ENCODE measurements at regions not wholly inside any gene's neighbourhood (a gene's known extent, or its start where the extent isn't known, plus 50 kb on each side); places are given as distances from the start of the nearest gene placed in this dataset.

- ChIA-PET POLR2A (no interaction called here), CTCF (no interaction called here)
- TF ChIP-seq MYC (IDR thresholded peaks at IDR 0.05; ENCODE audit: low read depth, low read length) (no peak), MAX (IDR thresholded peaks at IDR 0.05; ENCODE audit: insufficient read depth, insufficient read length) (no peak), POLR2AphosphoS5 (IDR thresholded peaks at IDR 0.05; ENCODE audit: insufficient read depth, low read depth, low read length) (no peak), EZH2 (IDR thresholded peaks at IDR 0.05; ENCODE audit: borderline replicate concordance, low read depth, low read length, severe bottlenecking) (no peak)
- no TSS peak for BruUV-seq (replicated peaks)
- Histone ChIP-seq H2AFZ (ENCODE audit: low read depth, low read length) (no peak overlapping the region), H3K9me1 (replicated peaks; ENCODE audit: control insufficient read depth, extremely low read depth, insufficient read depth, low read length) (no peaks in the 10 kb centered on the region), H4K20me1 (replicated peaks; ENCODE audit: control insufficient read depth, extremely low read depth, insufficient read depth, low read length) (no peaks in the 10 kb centered on the region), H3K27ac (ENCODE audit: insufficient read depth, low read depth, low read length) (no peak overlapping the region), H3K9ac (replicated peaks; ENCODE audit: extremely low read depth, insufficient read depth, low read length) (no peak overlapping the region), H3K9me3 (replicated peaks; ENCODE audit: control insufficient read depth, insufficient read depth, low read length) (no peaks in the 10 kb centered on the region), H3K27me3 (ENCODE audit: control insufficient read depth in 2 of 2, insufficient read depth in 2 of 2, low read length in 2 of 2) (no peaks in the 10 kb centered on the region), H3K4me3 (replicated peaks in 1 of 3; ENCODE audit: insufficient read depth in 1 of 3, low read depth in 1 of 3, low read length in 3 of 3) (no peak overlapping the region), H3K79me2 (ENCODE audit: control insufficient read depth, insufficient read depth, low read length) (no peaks in the 10 kb centered on the region), H3K4me2 (ENCODE audit: insufficient read depth, low read length) (no peak overlapping the region), H3K36me3 (ENCODE audit: control insufficient read depth in 2 of 2, extremely low read depth in 1 of 2, insufficient read depth in 2 of 2, low read length in 2 of 2) (no peaks in the 10 kb centered on the region), H3K4me1 (ENCODE audit: control insufficient read depth, extremely low read depth, insufficient read depth, low read length) (no peaks in the 10 kb centered on the region)
- FAIRE-seq: no peak
- DNase-seq (ENCODE audit: low read depth, low spot score): no peak
- intact Hi-C loops (cut with micrococcal nuclease): no loop called here
- dilution Hi-C loops (cut with MboI; ENCODE audit: extremely low pct_ligation_motif_present, low sequenced_read_pairs): no loop called here
Observed at GRCh38 chr6:10184371-10185227, 230.3 kb downstream of the TFAP2A start.

- Histone ChIP-seq H3K4me3 (replicated peaks in 1 of 3; ENCODE audit: insufficient read depth in 1 of 3, low read depth in 1 of 3, low read length in 3 of 3) (no peak overlapping the region), H3K27me3 (ENCODE audit: control insufficient read depth in 2 of 2, insufficient read depth in 2 of 2, low read length in 2 of 2) (no peaks in the 10 kb centered on the region), H3K27ac (ENCODE audit: insufficient read depth, low read depth, low read length) (no peak overlapping the region), H3K4me1 (ENCODE audit: control insufficient read depth, extremely low read depth, insufficient read depth, low read length) (no peaks in the 10 kb centered on the region), H3K9me3 (replicated peaks; ENCODE audit: control insufficient read depth, insufficient read depth, low read length) (no peaks in the 10 kb centered on the region), H2AFZ (ENCODE audit: low read depth, low read length) (no peak overlapping the region), H3K9ac (replicated peaks; ENCODE audit: extremely low read depth, insufficient read depth, low read length) (no peak overlapping the region), H3K79me2 (ENCODE audit: control insufficient read depth, insufficient read depth, low read length) (no peaks in the 10 kb centered on the region), H3K9me1 (replicated peaks; ENCODE audit: control insufficient read depth, extremely low read depth, insufficient read depth, low read length) (no peaks in the 10 kb centered on the region), H3K4me2 (ENCODE audit: insufficient read depth, low read length) (no peak overlapping the region), H4K20me1 (replicated peaks; ENCODE audit: control insufficient read depth, extremely low read depth, insufficient read depth, low read length) (no peaks in the 10 kb centered on the region), H3K36me3 (ENCODE audit: control insufficient read depth in 2 of 2, extremely low read depth in 1 of 2, insufficient read depth in 2 of 2, low read length in 2 of 2) (no peaks in the 10 kb centered on the region)
- dilution Hi-C loops (cut with MboI; ENCODE audit: extremely low pct_ligation_motif_present, low sequenced_read_pairs) (no loop called here), intact Hi-C loops (cut with micrococcal nuclease) (no loop called here)
- no peak for TF ChIP-seq JUN (IDR thresholded peaks at IDR 0.05; ENCODE audit: borderline replicate concordance, insufficient read depth, insufficient read length, low read depth)
- DNase-seq (ENCODE audit: low read depth, low spot score) (no peak), FAIRE-seq (no peak)
- ChIA-PET CTCF (interaction anchor here (1.4 kb wide), 1 partner anchor 15 kb away, joined by 3 read pairs; no protein-coding TSS in a partner anchor), POLR2A (no interaction called here)
- BruUV-seq (replicated peaks): no TSS peak
Observed at GRCh38 chr6:10180138-10181074, 234.5 kb downstream of the TFAP2A start.
